NCI-H460 (cell line): ENCODE measurements at regions not wholly inside any gene's neighbourhood (a gene's known extent, or its start where the extent isn't known, plus 50 kb on each side); places are given as distances from the start of the nearest gene placed in this dataset.

Source experiments
- DNase-seq: peaks from one replicate; pipeline ENCODE4 v3.0.0-alpha.2; 2016; ENCODE audit warnings: low read depth; ENCODE audit errors: extremely low read depth

- DNase-seq = no peak
These were observed 121.8 kb downstream of the SPCS3 start for GRCh38 chr4:176441594-176441993.

GRCh38 chr4:176443117-176443516 lies 123.4 kb downstream of the SPCS3 start:
- peak; percentile 26 for DNase-seq

- no peak for DNase-seq
These were observed 124.1 kb downstream of the SPCS3 start for GRCh38 chr4:176443646-176444409.

- no peak for DNase-seq
These were observed 125.0 kb downstream of the SPCS3 start for GRCh38 chr4:176444741-176445140.

GRCh38 chr4:176448761-176449160 lies 129.0 kb downstream of the SPCS3 start:
- no peak for DNase-seq

- DNase-seq = no peak
These were observed 131.7 kb downstream of the SPCS3 start for GRCh38 chr4:176451443-176451842.

GRCh38 chr4:176453079-176453478 lies 133.3 kb downstream of the SPCS3 start:
- no peak for DNase-seq

GRCh38 chr4:176453658-176454057 lies 133.9 kb downstream of the SPCS3 start:
- DNase-seq = no peak

- no peak for DNase-seq
These were observed 145.0 kb downstream of the SPCS3 start for GRCh38 chr4:176464748-176465147.

- DNase-seq = no peak
These were observed 147.2 kb downstream of the SPCS3 start for GRCh38 chr4:176467001-176467400.

GRCh38 chr4:176469546-176469945 lies 149.8 kb downstream of the SPCS3 start:
- DNase-seq = no peak

- DNase-seq = no peak
These were observed 150.9 kb downstream of the SPCS3 start for GRCh38 chr4:176470671-176471070.

- DNase-seq = no peak
These were observed 155.3 kb downstream of the SPCS3 start for GRCh38 chr4:176475067-176475466.

GRCh38 chr4:176478076-176478475 lies 158.3 kb downstream of the SPCS3 start:
- no peak for DNase-seq

- DNase-seq = no peak
These were observed 160.0 kb downstream of the SPCS3 start for GRCh38 chr4:176479767-176480166.

- DNase-seq = no peak
These were observed 163.2 kb downstream of the SPCS3 start for GRCh38 chr4:176482972-176483371.

GRCh38 chr4:176484301-176484984 lies 164.7 kb downstream of the SPCS3 start:
- DNase-seq = no peak

GRCh38 chr4:176489001-176489400 lies 169.2 kb downstream of the SPCS3 start:
- no peak for DNase-seq

GRCh38 chr4:176492646-176493302 lies 173.0 kb downstream of the SPCS3 start:
- no peak for DNase-seq

- DNase-seq = peak; percentile 21
These were observed 179.0 kb downstream of the SPCS3 start for GRCh38 chr4:176498617-176499256.

GRCh38 chr4:176499518-176499917 lies 179.8 kb downstream of the SPCS3 start:
- DNase-seq = peak; percentile 9
